NCI-H226 (cell line): ENCODE measurements at regions not wholly inside any gene's neighbourhood (a gene's known extent, or its start where the extent isn't known, plus 50 kb on each side); places are given as distances from the start of the nearest gene placed in this dataset.

Source experiments
- DNase-seq: peaks from one replicate; pipeline ENCODE4 v3.0.0-alpha.2; 2015

DNA sequence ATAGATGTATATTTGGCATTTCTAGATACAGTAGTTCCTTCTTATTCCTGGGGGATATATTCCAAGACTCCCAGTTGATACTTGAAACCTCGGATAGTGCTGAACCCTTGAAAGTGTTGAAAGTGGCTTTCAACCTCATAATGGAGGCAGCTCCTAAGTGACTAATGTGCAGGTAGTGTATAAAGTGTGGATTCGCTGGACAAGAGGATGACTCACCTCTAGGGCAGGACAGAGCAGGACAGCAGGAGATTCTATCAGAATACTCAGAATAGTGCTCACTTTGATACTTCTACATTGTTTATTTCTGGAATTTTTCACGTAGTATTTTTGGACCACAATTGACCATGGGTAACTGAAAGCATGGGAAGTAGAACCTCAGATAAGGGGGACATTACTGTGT, 1138.9 kb upstream of the WWC1 start:
- DNase-seq, result no peak

DNA sequence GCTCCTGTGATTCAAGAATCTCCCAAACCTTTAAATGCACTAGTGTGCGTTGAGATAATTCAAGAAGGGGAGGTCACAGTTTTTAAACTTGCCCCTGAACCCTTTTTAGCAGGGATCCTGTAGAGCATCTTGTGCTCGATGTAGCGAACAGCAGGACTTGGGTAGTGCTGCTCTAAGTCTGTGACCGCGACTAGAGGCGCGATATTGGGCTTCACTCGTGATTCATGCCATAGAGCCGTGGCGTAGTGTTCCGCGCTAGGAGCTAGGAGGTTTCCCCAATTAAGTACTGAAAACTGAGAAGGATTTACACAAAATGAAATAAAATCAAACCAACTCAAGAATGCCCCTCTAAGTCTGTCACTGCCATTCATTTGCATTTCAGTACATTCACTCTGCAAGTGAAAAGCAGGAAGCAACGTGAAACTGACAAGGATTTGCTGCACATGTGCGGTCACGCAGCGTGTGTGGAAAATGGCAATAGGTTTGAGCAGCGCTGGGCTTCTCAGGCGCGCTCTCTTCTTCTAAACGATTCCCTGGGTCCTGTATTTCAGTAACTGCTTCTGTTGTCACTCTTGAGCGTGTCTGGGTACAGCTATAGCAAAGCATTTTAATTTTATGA, 1135.9 kb upstream of the WWC1 start:
- DNase-seq, result no peak

DNA sequence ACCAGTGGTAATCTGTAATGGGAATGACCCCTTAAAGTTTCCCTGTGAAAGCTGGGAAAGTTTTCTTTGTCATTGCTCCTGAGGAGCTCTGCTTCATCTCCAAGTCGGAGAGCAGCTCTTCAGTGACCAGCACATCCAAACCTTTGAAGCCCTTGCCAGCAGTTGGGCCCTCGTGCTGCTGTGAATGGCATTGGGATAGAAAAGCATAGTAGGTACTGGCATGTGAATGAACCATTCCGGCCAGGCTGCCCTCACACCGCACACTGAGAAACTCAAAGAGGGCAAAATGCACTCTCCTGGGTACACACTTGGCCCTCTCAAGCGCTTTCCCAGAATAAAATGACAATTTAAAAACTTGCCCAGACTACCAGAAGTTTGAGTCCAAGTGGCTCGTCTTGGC, 1135.0 kb upstream of the WWC1 start:
- DNase-seq, result no peak

DNA sequence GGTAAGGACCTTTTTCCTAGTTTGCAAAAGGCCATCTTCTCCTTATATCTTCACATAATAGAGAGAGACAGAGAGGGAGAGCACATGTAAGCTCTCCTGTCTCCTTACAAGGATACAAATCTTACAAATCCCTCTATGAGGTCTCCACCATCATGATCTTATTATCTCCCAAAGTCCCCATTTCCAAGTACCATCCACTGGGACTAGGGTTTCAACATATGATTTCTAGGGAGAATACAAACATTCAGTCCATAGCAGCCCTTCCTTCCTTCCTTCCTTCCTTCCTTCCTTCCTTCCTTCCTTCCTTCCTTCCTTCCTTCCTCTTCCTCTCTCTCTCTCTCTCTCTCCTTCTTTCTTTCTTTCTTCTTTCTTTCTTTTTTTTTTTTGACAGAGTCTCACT, 1132.9 kb upstream of the WWC1 start:
- no peak for DNase-seq

DNA sequence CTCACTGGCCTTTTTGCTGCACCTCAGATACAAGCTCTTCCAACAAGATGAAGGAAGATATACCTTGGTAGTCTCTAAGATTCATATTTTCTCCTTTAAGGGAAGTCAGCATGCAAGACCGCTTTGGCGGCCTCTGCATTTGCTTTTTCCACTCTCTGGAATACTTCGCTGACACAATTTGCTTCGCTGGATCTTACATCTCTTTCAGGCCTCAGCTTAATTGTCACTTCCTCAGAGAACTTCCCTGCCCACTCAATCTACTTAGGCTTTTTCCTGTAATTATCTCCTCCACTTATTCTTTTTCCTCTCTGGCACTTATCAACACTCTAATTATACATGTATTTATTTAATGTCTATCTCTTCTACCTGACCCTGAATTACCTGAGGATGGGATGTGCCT, 1131.1 kb upstream of the WWC1 start:
- no peak for DNase-seq

DNA sequence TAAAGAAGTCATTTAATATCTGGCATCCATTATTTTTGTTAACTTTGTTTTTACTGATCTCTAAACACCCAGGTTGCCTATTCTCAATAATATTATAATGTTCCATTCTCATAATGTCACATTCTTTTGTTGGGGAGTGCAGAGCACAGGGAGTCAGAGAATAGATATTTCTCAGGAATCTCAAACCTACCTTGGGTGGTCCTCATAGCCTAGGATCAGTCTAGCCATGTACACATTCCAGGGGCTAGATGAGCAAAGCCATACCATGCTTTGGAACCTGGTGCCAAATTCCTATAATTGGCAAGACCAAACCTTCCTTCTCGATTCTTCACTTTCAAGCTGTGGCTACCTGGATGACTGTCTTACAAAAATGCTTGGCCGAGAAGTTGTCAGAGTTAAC, 1124.7 kb upstream of the WWC1 start:
- DNase-seq, result no peak

DNA sequence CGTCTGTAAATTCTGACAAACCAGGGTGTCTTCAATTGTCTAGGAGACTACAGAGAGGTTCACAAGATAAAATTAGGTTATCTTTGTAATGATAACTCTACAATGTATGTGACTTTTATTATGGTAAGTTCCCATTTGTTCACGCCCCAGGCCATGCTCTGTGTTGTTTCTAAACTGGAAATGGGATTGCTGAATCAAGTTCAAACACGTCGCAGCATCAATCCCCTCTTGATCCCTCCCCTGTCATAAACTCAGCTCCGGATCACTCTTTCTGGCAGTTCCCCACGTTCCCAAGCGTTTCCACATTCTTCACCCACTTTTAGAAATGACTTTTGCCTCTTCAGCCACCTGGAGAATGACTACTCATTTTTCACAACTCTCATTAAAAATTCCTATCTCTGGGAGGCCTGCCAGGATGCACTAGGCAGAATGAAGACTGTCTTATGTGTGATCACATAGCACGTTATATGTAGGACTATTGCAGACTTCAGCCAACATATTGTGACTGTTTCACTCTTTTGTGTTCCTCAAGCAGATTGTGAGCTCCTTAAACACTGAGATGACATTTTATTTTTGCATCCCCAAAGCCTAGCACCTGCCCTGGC, 1124.2 kb upstream of the WWC1 start:
- no peak for DNase-seq

DNA sequence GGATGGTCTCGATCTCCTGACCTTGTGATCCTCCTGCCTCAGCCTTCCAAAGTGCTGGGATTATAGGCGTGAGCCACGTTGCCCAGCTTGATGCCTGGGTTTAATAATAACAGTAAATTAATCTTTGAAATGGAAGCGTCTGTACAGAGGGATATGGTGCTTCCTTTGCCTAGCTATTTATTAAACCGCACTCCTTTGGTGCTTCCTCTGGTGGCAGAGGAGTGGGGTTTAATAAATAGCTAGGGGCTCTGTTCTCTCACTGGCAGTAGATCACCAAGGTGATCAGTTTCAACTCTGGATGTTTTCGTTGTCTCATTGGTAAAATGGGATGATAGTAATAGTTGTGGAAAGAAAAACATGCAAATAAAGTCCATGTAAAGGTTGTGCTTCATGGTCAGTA, 1122.5 kb upstream of the WWC1 start:
- no peak for DNase-seq

DNA sequence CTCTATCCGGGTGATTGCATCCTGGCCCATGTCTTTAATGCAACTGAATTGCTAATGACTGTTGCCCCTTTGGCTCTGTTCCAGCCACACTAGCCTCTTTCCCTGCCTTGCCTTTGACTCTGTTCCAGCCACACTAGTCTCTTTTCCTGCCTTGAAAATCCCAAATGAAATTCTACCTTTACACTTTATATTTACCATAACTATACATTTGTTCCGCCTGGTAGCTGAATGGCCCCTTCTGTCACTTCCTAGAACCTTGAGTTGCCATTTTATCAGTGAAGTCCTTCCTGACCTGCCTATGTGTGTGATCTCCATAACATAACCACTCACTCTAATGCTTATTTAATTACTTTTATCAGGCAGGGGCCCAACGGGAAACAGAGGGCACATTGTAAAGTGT, 1120.4 kb upstream of the WWC1 start:
- DNase-seq, result no peak

DNA sequence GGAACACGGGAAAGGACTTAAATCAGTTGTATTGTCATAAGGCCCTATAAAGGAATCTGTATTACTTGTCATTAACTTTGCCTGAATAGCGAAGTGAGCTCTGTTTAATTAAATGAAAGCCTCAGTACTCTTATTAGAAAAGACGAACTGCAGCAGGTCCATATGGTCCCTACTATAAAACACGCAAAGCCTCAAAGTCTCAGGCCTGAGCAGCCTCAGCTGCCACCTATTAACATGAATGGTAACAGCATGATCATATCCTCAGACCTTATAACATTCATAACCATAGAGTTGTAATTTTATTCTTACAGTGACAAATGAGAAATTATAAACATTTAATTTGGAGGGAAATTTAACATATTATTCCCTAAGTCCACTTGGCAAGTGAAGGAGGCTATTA, 1113.7 kb upstream of the WWC1 start:
- no peak for DNase-seq

DNA sequence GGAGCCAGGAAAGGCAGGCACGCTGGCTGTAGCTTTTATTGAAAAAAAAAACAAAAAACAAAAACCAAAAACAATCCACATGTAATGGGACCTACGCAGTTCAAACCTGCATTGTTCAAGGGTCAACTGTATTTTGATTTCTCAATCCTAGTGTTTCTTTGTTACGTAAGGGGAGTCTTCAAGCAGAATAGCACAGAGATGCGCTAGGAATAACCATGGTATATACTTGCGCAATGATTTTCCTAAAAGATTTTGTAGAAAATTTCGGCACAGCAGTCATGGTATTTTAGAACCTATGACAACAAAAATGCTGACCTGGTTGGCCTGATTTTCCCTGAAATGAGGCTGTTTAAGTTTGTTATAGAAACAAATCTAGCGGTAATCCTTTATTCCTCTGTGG, 1110.5 kb upstream of the WWC1 start:
- DNase-seq, result no peak

DNA sequence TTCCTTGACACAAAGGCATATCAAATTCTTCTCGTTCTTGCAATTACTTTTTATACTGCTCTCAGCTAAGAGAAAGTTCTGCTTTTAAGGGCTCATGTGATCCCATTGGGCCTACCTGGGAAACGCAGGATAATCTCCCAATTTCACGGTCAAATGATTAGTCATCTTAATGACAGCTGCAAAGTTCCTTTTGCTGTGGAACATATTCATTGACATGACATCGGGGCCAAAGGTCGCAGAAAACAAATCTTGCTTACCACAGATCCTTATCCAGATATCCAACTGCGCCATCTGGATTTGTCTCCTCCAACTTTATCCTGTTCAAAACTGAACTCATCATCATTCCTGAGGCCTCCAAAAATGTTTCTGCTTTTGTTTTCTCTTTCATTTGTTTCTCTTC, 1085.6 kb upstream of the WWC1 start:
- DNase-seq, result no peak

DNA sequence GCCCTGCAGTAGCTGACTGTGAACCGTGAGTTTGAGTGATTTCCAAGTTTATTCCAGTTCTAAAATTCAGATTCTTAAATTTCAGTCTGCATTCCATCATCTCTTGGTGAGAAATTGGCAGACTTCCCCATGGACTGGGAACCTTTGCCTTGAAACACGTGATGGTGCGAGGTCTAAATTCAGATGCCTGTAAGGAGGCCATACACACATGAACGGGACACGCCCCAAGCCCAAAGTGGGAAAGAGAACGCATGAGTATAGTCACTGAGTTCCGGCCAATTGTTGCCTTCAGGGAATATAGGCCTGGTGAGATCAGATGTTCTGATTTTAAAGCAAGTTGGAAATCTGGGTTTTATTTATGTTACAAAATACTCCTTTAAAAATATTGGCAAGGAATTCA, 1084.4 kb upstream of the WWC1 start:
- peak; percentile 76 for DNase-seq

DNA sequence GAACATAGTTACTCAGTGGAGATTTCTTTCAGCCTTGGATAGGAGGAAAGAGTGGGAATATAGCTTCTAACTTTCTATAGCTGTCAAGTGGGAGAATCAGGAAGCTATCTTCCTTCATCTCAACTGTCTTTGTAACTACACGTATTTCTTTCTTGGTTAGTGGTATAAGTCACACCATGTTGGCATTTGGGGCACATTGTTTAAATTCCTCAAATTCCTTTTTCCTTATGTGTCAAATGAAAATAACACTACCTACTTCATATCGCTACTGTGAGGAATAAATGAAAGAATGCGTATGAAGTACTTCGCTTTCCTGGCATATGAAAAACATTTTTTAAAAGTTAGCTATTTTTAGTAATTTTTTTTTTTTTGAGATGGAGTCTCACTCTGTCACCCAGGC, 1082.5 kb upstream of the WWC1 start:
- peak; percentile 87 for DNase-seq

DNA sequence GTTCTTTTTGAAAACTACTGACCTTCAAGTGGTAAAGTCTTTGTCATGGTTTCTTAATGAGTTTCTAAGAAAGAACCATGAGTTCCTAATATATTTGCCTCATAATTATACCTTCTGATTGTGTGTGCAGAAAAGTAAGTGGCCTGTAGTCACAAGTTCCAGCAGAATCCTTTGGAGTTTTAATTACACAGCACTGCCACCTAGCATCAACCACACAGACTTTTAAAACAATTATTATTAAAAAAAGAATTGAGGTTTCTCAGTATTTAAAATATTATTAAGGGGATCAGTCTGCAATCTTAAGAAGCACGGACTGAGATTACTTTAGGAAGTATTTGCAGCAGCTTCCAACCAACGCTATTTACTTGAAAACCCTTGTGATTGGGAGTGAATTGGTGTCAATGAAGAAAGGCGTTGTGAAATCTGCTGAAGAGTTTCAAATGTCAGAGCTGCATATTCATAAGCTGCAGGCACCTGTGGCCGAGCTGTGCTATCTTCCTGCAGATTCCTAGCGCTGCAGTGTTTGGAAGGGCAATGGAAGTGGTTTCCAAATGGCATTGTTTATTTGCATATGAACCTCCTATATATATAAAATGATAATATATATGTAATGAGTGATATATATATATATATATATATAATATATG, 1074.2 kb upstream of the WWC1 start:
- no peak for DNase-seq

DNA sequence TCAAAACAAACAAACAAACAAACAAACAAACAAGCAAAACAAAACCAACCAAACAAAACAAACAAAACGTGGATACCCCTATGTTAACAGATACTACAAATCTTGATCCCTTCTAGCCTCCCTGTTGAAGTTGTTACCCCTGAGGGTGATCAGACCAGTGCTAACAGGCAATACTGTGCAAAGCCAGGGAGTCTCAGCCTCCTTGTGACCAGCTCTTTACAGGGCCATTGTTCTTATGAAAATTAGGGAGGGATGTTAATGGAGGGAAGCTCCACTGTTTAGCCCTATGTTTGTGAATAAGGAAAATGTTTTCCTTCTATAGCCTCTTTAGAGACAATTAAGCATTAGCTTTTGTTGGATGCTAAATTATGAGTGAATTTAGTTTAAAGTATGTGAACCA, 1072.1 kb upstream of the WWC1 start:
- DNase-seq, result no peak

DNA sequence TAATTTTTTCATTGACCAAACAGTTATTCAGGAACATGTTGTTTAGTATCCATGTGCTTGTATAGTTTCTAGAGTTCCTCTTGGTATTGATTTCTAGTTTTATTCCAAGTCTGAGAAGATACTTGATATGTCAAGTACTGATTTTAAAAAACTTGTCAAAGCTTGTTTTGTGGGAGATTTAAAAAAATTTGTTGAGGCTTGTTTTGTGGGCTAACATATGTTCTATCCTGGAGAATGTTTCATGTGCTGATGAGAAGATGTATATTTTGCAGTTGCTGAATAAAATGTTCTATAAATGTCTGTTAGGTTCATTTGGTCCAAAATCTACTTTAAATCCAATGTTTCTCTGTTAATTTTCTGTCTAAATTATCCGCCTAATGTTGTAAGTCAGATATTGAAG, 1065.1 kb upstream of the WWC1 start:
- DNase-seq, result no peak

DNA sequence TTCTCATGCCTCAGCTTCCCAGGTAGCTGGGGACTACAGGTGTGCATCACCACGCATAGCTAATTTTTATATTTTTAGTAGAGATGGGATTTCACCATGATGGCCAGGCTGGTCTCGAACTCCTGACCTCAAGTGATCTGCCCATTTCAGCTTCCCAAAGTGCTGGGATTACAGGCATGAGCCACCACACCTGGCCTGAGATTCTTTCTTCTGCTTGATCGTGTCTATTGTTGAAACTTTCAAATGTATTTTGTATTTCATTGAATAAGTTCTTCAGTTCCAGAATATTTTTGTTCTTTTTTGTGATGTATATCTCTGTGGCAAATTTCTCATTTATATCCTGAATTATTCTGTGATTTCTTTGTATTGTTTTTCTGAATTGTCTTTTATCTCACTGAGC, 1063.3 kb upstream of the WWC1 start:
- no peak for DNase-seq

DNA sequence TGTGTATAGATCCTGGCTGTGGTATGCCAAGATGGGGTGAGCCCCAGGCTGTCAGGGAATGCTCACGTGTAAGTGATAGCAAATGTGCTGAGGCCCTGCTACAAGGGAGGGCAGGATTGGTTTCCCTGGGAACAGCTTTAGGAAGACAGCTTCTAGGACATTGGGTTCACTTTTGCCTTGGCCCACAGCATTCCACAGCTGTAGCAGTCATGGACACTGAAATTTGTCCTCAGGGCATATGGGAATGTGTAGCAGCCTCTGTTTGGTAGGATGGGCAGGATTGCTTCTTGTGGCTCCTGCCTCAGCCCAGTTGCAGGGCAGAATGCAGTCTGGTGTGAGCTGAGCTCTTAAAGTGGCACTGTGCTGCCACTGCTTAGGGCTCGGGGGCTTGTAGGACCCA, 1061.7 kb upstream of the WWC1 start:
- DNase-seq, result no peak

DNA sequence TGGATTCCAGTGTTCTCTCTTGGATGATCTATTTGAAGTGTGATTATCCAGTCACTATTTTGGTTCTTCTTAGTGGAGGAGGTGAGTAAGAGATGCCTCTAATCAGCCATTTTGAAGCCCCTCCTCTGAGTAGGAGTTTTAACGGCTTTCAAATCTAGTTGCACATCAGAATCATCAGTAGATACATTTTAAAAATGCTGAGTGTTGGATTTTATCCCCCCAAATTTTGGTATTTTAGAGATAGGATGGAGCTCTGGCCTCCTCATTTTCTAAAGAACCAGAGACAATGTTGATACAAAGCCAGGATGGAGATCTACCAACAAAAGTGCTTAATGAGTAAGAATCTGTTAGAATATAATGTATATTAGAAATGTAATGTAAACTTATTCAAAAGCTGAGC, 1061.0 kb upstream of the WWC1 start:
- no peak for DNase-seq

DNA sequence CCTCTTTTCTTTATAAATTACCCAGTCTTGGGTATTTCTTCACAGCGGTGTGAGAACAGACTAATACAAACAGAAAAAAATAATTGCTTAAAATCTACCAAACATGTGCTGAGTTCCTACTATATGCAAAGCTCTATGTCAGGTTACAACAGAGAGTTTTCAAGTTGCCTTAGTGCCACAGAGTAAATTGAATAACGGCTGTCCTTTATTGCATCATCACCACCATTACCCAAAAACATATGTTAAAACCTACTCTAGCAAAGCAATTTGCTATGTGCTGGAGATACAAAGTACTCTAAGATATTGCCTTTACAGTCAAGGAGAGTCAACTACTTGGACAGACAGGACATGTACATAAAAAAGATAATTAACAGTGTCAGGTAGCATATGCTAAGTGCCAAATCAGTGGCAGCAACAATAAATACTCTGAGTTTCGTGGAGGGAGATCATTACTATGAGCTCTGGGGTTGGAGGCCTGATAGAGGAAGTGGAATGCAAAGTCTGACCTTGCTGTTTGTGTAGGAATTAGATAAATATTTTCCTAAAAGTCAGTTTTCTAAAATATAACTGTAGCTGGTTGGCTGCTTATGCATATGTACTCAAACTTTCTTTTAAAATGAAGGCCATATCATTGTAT, 1058.7 kb upstream of the WWC1 start:
- DNase-seq, result no peak

DNA sequence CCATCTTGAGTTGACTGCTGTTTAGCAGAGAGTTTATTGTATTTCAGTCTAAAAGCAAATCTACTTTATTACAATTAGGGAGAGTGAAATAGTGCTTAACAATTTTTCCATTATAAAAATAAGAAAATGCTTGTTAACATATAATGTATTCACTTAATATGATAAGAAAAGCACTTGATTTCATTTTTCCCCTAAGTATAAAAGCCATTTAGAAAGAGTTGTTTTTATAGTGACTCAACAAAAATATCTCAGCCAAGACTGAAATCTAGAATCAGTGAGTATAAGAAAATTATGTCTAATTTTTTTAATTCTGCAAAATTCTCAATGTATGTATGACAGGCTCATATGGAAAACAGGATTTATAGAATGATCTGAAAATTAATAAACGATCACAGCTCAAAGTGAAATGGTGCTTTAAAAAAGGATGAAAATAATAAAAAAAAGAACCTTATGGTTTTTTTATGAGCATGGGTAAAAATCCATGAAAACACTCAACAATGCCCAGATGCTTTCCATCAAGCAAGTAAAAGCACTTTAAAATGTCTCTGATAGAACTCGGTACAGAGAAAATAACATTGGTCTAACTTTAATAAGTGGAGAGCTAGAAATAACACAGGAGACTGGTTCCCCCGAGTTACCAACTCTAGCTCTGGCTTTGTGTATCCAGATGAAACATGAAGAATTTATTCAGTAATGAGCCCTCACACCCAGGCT, 1057.8 kb upstream of the WWC1 start:
- DNase-seq, result no peak

DNA sequence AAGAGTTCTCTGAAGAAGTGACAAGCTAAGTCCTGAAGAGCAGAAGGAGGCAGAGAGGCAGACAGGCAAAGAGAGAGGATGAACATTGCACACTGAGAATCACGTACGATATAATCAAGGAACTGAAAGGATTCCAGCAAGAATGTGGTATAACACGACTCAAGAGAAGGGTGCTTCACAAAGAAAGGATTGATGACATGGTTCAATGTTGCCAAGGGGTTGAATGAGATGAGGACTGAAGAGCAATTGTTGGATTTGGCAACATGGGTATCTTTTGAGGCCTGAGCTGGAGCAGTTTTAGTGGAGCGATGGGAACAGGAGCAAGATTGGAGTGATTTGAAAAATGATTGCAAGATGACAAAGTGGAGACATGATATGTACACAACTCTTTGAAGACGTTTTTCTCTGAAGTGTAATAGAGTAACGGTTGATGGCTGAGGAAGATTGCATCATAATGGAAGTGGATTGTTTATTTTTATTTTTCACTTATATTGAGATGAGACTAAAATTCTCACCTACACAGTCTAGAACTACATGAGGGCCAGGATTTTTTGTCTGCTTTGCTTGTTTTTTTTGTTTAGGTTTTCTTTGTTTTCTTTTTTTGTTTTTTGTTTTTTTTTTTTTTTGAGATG, 1049.9 kb upstream of the WWC1 start:
- DNase-seq, result no peak
